HG03558 (cell line): ENCODE measurements at regions not wholly inside any gene's neighbourhood (a gene's known extent, or its start where the extent isn't known, plus 50 kb on each side); places are given as distances from the start of the nearest gene placed in this dataset.
A peak's percentile ranks its signal among the peaks of the same experiment; 100 is the strongest.

Experiments
- ATAC-seq: cut with Tn5 transposase; IDR thresholded peaks from one replicate; pipeline ENCODE4 v1.9.1; 2021; ENCODE audit warnings: moderate number of reproducible peaks; ENCODE audit not compliant: unreplicated experiment; ENCODE audit errors: extremely low read depth

- no peak for ATAC-seq
These were observed 579.0 kb downstream of the EPHA7 start for GRCh38 chr6:92840246-92840930.

GRCh38 chr6:92828788-92829187, 590.6 kb downstream of the EPHA7 start:
- ATAC-seq, result no peak

GRCh38 chr6:92827104-92827503, 592.3 kb downstream of the EPHA7 start:
- no peak for ATAC-seq

GRCh38 chr6:92826633-92827032, 592.7 kb downstream of the EPHA7 start:
- ATAC-seq, result no peak

- ATAC-seq, result no peak
These were observed 597.1 kb downstream of the EPHA7 start for GRCh38 chr6:92822222-92822621.

GRCh38 chr6:92820601-92821000, 598.8 kb downstream of the EPHA7 start:
- ATAC-seq, result no peak

- peak; percentile 95 for ATAC-seq
These were observed 608.4 kb downstream of the EPHA7 start for GRCh38 chr6:92810913-92811312.

- no peak for ATAC-seq
These were observed 613.1 kb downstream of the EPHA7 start for GRCh38 chr6:92806254-92806653.

- no peak for ATAC-seq
These were observed 628.0 kb downstream of the EPHA7 start for GRCh38 chr6:92791403-92791802.

GRCh38 chr6:92790381-92790780, 629.0 kb downstream of the EPHA7 start:
- no peak for ATAC-seq

- ATAC-seq, result no peak
These were observed 635.1 kb downstream of the EPHA7 start for GRCh38 chr6:92784235-92784634.

- ATAC-seq, result no peak
These were observed 639.6 kb downstream of the EPHA7 start for GRCh38 chr6:92779746-92780145.

GRCh38 chr6:92777146-92777740, 642.1 kb downstream of the EPHA7 start:
- no peak for ATAC-seq

GRCh38 chr6:92770540-92770939, 648.8 kb downstream of the EPHA7 start:
- no peak for ATAC-seq

GRCh38 chr6:92767101-92767500, 652.3 kb downstream of the EPHA7 start:
- no peak for ATAC-seq

GRCh38 chr6:92763680-92764079, 655.7 kb downstream of the EPHA7 start:
- no peak for ATAC-seq

- no peak for ATAC-seq
These were observed 656.1 kb downstream of the EPHA7 start for GRCh38 chr6:92763274-92763584.

- no peak for ATAC-seq
These were observed 656.7 kb downstream of the EPHA7 start for GRCh38 chr6:92762443-92763273.

GRCh38 chr6:92759178-92759577, 660.2 kb downstream of the EPHA7 start:
- ATAC-seq, result no peak

GRCh38 chr6:92757925-92758324, 661.4 kb downstream of the EPHA7 start:
- no peak for ATAC-seq

- ATAC-seq, result no peak
These were observed 662.4 kb downstream of the EPHA7 start for GRCh38 chr6:92756912-92757311.
